ENCODE measurements at regions not wholly inside any gene's neighbourhood (a gene's known extent, or its start where the extent isn't known, plus 50 kb on each side); places are given as distances from the start of the nearest gene placed in this dataset.
A peak's percentile ranks its signal among the peaks of the same experiment; 100 is the strongest.

DNA sequence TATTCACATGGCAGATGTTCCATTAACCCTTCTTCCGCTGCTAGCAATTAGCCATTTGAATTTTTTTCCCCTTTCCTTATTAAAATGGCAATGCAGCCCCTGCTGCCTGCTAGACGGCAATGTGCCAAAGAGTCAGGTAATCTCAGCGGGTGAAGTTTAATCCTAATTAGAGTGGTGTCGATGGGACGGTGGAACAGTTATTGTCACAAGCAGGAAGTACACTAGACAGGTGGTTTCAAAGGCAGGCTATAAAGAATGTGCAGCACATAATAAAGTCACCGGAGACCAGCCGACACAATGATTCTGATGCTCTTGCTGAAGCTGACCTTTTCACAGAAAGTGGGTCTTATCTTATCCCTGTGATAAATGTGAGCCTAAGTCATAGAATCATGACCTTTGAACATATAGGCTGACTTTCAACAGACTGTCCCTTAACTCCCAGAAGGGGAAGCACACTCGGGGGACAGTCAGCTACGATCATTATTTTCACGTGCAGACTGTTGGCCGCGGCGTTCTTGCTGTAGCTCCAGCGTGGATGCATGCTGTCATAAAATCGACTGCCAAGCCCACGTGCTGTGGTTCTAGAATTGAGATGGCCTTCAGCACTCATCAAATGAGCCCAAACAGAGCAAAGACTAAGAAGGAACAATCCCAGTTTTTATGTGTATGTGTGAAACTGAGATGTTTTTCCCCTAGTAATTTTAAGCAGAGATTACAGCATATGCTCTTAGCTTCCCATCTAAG, 926.2 kb upstream of the SOX11 start:
- Mint-ChIP-seq H3K36me3 (ENCODE audit: unreplicated experiment) (no peaks in the 10 kb centered on the region), H3K4me3 (ENCODE audit: unreplicated experiment) (no peak overlapping the region), H3K27me3 (ENCODE audit: unreplicated experiment) (no peaks in the 10 kb centered on the region), H3K9me3 (ENCODE audit: unreplicated experiment) (peaks cover 2% of the 10 kb centered on the region), H3K4me1 (ENCODE audit: low read depth, unreplicated experiment) (peaks cover 21% of the 10 kb centered on the region), H3K27ac (ENCODE audit: unreplicated experiment) (peak overlapping the region; percentile 89)
- TF ChIP-seq, protein P1, sequence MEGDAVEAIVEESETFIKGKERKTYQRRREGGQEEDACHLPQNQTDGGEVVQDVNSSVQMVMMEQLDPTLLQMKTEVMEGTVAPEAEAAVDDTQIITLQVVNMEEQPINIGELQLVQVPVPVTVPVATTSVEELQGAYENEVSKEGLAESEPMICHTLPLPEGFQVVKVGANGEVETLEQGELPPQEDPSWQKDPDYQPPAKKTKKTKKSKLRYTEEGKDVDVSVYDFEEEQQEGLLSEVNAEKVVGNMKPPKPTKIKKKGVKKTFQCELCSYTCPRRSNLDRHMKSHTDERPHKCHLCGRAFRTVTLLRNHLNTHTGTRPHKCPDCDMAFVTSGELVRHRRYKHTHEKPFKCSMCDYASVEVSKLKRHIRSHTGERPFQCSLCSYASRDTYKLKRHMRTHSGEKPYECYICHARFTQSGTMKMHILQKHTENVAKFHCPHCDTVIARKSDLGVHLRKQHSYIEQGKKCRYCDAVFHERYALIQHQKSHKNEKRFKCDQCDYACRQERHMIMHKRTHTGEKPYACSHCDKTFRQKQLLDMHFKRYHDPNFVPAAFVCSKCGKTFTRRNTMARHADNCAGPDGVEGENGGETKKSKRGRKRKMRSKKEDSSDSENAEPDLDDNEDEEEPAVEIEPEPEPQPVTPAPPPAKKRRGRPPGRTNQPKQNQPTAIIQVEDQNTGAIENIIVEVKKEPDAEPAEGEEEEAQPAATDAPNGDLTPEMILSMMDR (IDR thresholded peaks at IDR 0.05; ENCODE audit: partially characterized antibody, unreplicated experiment) = no peak
- DNase-seq = no peak

GRCh38 chr2:4775668-4776067, 916.5 kb upstream of the SOX11 start:
- Mint-ChIP-seq H3K4me1 (ENCODE audit: low read depth, unreplicated experiment) (peaks cover 3% of the 10 kb centered on the region), H3K9me3 (ENCODE audit: unreplicated experiment) (no peaks in the 10 kb centered on the region), H3K36me3 (ENCODE audit: unreplicated experiment) (no peaks in the 10 kb centered on the region), H3K27ac (ENCODE audit: unreplicated experiment) (no peak overlapping the region), H3K4me3 (ENCODE audit: unreplicated experiment) (no peak overlapping the region), H3K27me3 (ENCODE audit: unreplicated experiment) (no peaks in the 10 kb centered on the region)
- TF ChIP-seq, protein P1 (IDR thresholded peaks at IDR 0.05; ENCODE audit: partially characterized antibody, unreplicated experiment) = no peak
- DNase-seq = no peak

GRCh38 chr2:4780679-4781078, 911.5 kb upstream of the SOX11 start:
- Mint-ChIP-seq H3K4me3 (ENCODE audit: unreplicated experiment) (no peak overlapping the region), H3K9me3 (ENCODE audit: unreplicated experiment) (peaks cover 5% of the 10 kb centered on the region), H3K36me3 (ENCODE audit: unreplicated experiment) (no peaks in the 10 kb centered on the region), H3K4me1 (ENCODE audit: low read depth, unreplicated experiment) (peaks cover 3% of the 10 kb centered on the region), H3K27me3 (ENCODE audit: unreplicated experiment) (no peaks in the 10 kb centered on the region), H3K27ac (ENCODE audit: unreplicated experiment) (no peak overlapping the region)
- no peak for DNase-seq
- TF ChIP-seq, protein P1 (IDR thresholded peaks at IDR 0.05; ENCODE audit: partially characterized antibody, unreplicated experiment) = no peak

GRCh38 chr2:4782647-4783046, 909.5 kb upstream of the SOX11 start:
- H3K27me3 Mint-ChIP-seq (ENCODE audit: unreplicated experiment) = no peaks in the 10 kb centered on the region
- DNase-seq = no peak
- TF ChIP-seq, protein P1 (IDR thresholded peaks at IDR 0.05; ENCODE audit: partially characterized antibody, unreplicated experiment) = no peak
- H3K4me3 Mint-ChIP-seq (ENCODE audit: unreplicated experiment) = no peak overlapping the region
- peaks cover 3% of the 10 kb centered on the region for H3K4me1 Mint-ChIP-seq (ENCODE audit: low read depth, unreplicated experiment)
- peaks cover 5% of the 10 kb centered on the region for H3K9me3 Mint-ChIP-seq (ENCODE audit: unreplicated experiment)
- H3K27ac Mint-ChIP-seq (ENCODE audit: unreplicated experiment) = no peak overlapping the region
- H3K36me3 Mint-ChIP-seq (ENCODE audit: unreplicated experiment) = peaks cover 9% of the 10 kb centered on the region

DNA sequence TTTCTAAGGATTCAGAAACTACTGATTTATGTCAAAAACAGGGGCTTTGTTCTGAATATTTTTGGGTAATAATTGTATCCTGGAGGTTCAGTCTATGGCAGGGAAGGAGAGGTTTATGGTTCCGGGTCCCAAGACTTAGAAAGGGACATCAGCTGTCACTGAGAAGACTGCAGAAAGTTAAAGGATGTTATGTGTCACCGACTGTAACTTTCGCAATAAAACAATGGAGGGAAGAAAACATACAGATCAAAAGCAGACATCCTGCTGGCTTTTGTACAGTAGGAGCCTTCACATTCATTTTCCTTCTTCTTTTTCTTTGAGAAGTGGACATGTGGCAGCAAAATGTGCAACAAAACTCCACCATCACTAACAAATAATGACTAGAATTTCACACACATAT, 900.7 kb upstream of the SOX11 start:
- TF ChIP-seq, protein P1 (IDR thresholded peaks at IDR 0.05; ENCODE audit: partially characterized antibody, unreplicated experiment) = no peak
- no peak overlapping the region for H3K27ac Mint-ChIP-seq (ENCODE audit: unreplicated experiment)
- H3K4me3 Mint-ChIP-seq (ENCODE audit: unreplicated experiment) = no peak overlapping the region
- no peaks in the 10 kb centered on the region for H3K9me3 Mint-ChIP-seq (ENCODE audit: unreplicated experiment)
- no peak for DNase-seq
- H3K36me3 Mint-ChIP-seq (ENCODE audit: unreplicated experiment) = peaks cover 17% of the 10 kb centered on the region
- H3K27me3 Mint-ChIP-seq (ENCODE audit: unreplicated experiment) = no peaks in the 10 kb centered on the region
- H3K4me1 Mint-ChIP-seq (ENCODE audit: low read depth, unreplicated experiment) = no peaks in the 10 kb centered on the region
